ENCODE measurements at regions not wholly inside any gene's neighbourhood (a gene's known extent, or its start where the extent isn't known, plus 50 kb on each side); places are given as distances from the start of the nearest gene placed in this dataset.

DNA sequence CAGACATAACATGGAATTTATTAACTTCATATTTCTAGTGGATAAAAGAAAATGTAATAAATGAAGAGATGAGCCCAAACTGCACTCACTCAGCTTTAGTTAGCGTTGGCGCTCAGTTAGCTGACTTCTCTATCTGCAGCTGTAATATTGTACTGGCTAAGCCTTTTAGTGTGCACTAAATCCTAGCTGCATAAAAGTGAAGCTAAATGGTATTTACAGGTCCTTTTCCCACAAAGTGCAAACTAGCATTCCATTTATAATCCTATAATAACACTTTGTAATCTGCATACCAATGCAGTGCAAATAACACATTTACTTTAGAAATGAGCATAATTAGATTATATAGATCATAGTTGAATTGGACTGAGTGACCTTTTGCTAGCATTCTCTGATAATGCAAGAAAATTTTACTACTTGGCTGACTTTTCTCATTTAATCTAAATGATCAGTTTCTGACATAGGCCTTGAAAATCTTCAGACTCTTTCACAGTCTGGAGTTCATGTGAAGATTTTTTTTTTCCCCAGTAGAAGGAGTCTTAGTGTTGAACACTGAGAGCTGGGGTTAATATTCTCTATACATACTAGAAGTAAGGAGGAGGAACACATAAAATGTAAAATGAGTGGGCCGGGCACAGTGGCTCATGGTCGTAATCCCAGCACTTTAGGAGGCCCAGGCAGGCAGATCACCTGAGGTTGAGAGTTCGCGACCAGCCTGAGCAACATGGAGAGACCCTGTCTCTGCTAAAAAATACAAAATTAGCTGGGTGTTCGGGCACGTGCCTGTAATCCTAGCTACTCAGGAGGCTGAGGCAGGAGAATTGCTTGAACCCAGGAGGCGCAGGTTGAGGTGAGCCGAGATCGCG, 1426.4 kb downstream of the PCDH9 start:
- TF ChIP-seq EP300 (IDR thresholded peaks at IDR 0.05; ENCODE audit: borderline replicate concordance) (no peak), CREB1 (IDR thresholded peaks at IDR 0.05; ENCODE audit: low read depth) (no peak), TCF12 (IDR thresholded peaks at IDR 0.05; ENCODE audit: low read depth) (no peak), TAF1 (IDR thresholded peaks at IDR 0.05; ENCODE audit: low read depth) (no peak), ZBTB7A (IDR thresholded peaks at IDR 0.05; ENCODE audit: low read depth) (no peak), NFIC (IDR thresholded peaks at IDR 0.05) (no peak), CEBPB (IDR thresholded peaks at IDR 0.05) (no peak), TEAD4 (IDR thresholded peaks at IDR 0.05) (no peak)
- TF ChIP-seq, protein P1, sequence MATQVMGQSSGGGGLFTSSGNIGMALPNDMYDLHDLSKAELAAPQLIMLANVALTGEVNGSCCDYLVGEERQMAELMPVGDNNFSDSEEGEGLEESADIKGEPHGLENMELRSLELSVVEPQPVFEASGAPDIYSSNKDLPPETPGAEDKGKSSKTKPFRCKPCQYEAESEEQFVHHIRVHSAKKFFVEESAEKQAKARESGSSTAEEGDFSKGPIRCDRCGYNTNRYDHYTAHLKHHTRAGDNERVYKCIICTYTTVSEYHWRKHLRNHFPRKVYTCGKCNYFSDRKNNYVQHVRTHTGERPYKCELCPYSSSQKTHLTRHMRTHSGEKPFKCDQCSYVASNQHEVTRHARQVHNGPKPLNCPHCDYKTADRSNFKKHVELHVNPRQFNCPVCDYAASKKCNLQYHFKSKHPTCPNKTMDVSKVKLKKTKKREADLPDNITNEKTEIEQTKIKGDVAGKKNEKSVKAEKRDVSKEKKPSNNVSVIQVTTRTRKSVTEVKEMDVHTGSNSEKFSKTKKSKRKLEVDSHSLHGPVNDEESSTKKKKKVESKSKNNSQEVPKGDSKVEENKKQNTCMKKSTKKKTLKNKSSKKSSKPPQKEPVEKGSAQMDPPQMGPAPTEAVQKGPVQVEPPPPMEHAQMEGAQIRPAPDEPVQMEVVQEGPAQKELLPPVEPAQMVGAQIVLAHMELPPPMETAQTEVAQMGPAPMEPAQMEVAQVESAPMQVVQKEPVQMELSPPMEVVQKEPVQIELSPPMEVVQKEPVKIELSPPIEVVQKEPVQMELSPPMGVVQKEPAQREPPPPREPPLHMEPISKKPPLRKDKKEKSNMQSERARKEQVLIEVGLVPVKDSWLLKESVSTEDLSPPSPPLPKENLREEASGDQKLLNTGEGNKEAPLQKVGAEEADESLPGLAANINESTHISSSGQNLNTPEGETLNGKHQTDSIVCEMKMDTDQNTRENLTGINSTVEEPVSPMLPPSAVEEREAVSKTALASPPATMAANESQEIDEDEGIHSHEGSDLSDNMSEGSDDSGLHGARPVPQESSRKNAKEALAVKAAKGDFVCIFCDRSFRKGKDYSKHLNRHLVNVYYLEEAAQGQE (IDR thresholded peaks at IDR 0.05; ENCODE audit: low read depth), result no peak
